IMR-90 (cell line): ENCODE measurements at regions not wholly inside any gene's neighbourhood (a gene's known extent, or its start where the extent isn't known, plus 50 kb on each side); places are given as distances from the start of the nearest gene placed in this dataset.

Experiments used
- CTCF ChIP-seq: conservative IDR thresholded peaks from 2 replicates; pipeline ENCODE4 v1.5.1; 2012; ENCODE audit warnings: mild to moderate bottlenecking, low read depth, low read length, improper control_type of control experiment
- POLR2A ChIP-seq: IDR thresholded peaks from 2 replicates; pipeline ENCODE4 v1.6.1; 2012; ENCODE audit warnings: mild to moderate bottlenecking, low read depth, low read length

- TF ChIP-seq CTCF, result no peak
- no peak for TF ChIP-seq POLR2A
Observed at GRCh38 chr6:166221040-166221439, 53.4 kb upstream of the TBXT start.
